H1 (cell line): ENCODE measurements at regions not wholly inside any gene's neighbourhood (a gene's known extent, or its start where the extent isn't known, plus 50 kb on each side); places are given as distances from the start of the nearest gene placed in this dataset.

Experiments
- CTCF ChIA-PET: fragments of 300-600 bp; sonication (Branson Sonifier 250); formaldehyde crosslinking; loops from one replicate; lab custom pipeline; 2021; ENCODE audit not compliant: partially characterized antibody; lab: Charles Lee
- POLR2A ChIA-PET: fragments of 300-600 bp; sonication (Branson Sonifier 250); formaldehyde crosslinking; loops from one replicate; lab custom pipeline; 2021; ENCODE audit warnings: inconsistent platforms; ENCODE audit not compliant: partially characterized antibody; lab: Charles Lee
- DNase-seq, 2 experiments: peaks; one replicate each; pipeline versions ENCODE4 v3.0.0 to v3.0.0-alpha.2; 2010 to 2022; ENCODE audit warnings: low spot score in 2 of 2, low read depth in 1 of 2, mixed read lengths in 1 of 2
- FAIRE-seq: peaks from 2 replicates; lab custom pipeline; 2011; peaks lifted over from hg19 to GRCh38; lab: Jason Lieb, UNC
- H2AFZ ChIP-seq: 2 replicates; pipeline ENCODE4 v1.8.1; 2012; ENCODE audit warnings: low read length, inconsistent platforms
- H2AK5ac ChIP-seq: 2 replicates; pipeline ENCODE4 v1.6.1; 2013; ENCODE audit warnings: low read depth, low read length
- H2BK120ac ChIP-seq: replicated peaks from 2 replicates; pipeline ENCODE3; 2013; ENCODE audit warnings: low read depth, low read length, inconsistent platforms
- H2BK12ac ChIP-seq: 2 replicates; pipeline ENCODE4 v1.6.1; 2013; ENCODE audit warnings: low read depth, low read length
- H2BK15ac ChIP-seq: 2 replicates; pipeline ENCODE4 v1.6.1; 2013; ENCODE audit warnings: low read length
- H2BK20ac ChIP-seq: 2 replicates; pipeline ENCODE4 v1.6.1; 2013; ENCODE audit warnings: low read length
- H2BK5ac ChIP-seq: 2 replicates; pipeline ENCODE4 v1.6.1; 2013; ENCODE audit warnings: low read depth, low read length
- H3K14ac ChIP-seq: 2 replicates; pipeline ENCODE4 v1.6.1; 2013; ENCODE audit warnings: inconsistent platforms; ENCODE audit not compliant: insufficient read length
- H3K18ac ChIP-seq: 2 replicates; pipeline ENCODE4 v1.6.1; 2013; ENCODE audit warnings: low read length; ENCODE audit errors: extremely low read depth
- H3K23ac ChIP-seq: 2 replicates; pipeline ENCODE4 v1.6.1; 2013; ENCODE audit warnings: inconsistent platforms; ENCODE audit not compliant: insufficient read length
- H3K23me2 ChIP-seq: 2 replicates; pipeline ENCODE4 v1.6.1; 2013; ENCODE audit warnings: low read depth, low read length
- H3K27ac ChIP-seq: 2 replicates; pipeline ENCODE4 v1.6.1; 2011; ENCODE audit warnings: low read depth, low read length, inconsistent platforms
- H3K27me3 ChIP-seq, 4 experiments: replicated peaks in 1 of 4; 1 replicate in 1 of 4; 2 replicates in 3 of 4; pipeline versions ENCODE4 v1.6.1 to v1.8.1; 2011 to 2013; ENCODE audit warnings: low read length in 3 of 4, mild to moderate bottlenecking in 3 of 4, inconsistent platforms in 2 of 4, mixed read lengths in 2 of 4, moderate library complexity in 1 of 4; ENCODE audit not compliant: control insufficient read depth in 3 of 4, insufficient read depth in 3 of 4; ENCODE audit errors: extremely low read depth in 1 of 4
- H3K36me3 ChIP-seq, 4 experiments: 2 replicates each; pipeline versions ENCODE4 v1.6.1 to v1.8.1; 2011 to 2013; ENCODE audit warnings: mild to moderate bottlenecking in 4 of 4, low read length in 3 of 4, moderate library complexity in 2 of 4, control low read depth in 1 of 4, inconsistent platforms in 1 of 4; ENCODE audit not compliant: insufficient read depth in 4 of 4, control insufficient read depth in 2 of 4
- H3K4ac ChIP-seq: replicated peaks from 2 replicates; pipeline ENCODE3; 2013; ENCODE audit warnings: low read length, low read depth, mixed read lengths, inconsistent platforms; ENCODE audit not compliant: insufficient read length
- H3K4me1 ChIP-seq, 4 experiments: replicated peaks in 1 of 4; 1 replicate in 1 of 4; 2 replicates in 3 of 4; pipeline versions ENCODE4 v1.6.1 to v1.8.1; 2011 to 2013; ENCODE audit warnings: low read length in 3 of 4, inconsistent platforms in 2 of 4, mixed read lengths in 1 of 4; ENCODE audit not compliant: insufficient read depth in 4 of 4, control insufficient read depth in 3 of 4
- H3K4me2 ChIP-seq, 2 experiments: 2 replicates each; pipeline versions ENCODE4 v1.6.1 to v1.8.1; 2011 to 2013; ENCODE audit warnings: low read depth in 2 of 2, low read length in 2 of 2, control low read depth in 1 of 2, inconsistent platforms in 1 of 2, mild to moderate bottlenecking in 1 of 2; ENCODE audit not compliant: insufficient read depth in 1 of 2
- H3K4me3 ChIP-seq, 4 experiments: fragments of 200-600, 300-600 bp in 1 of 4; sonication (generic), shearing (Covaris generic), sonication (Bioruptor Twin) in 1 of 4; 2 replicates each; pipeline versions ENCODE4 v1.5.1 to v1.8.1; 2011 to 2016; ENCODE audit warnings: low read length in 4 of 4, low read depth in 3 of 4, control low read depth in 2 of 4, inconsistent platforms in 2 of 4, mild to moderate bottlenecking in 2 of 4, mixed read lengths in 1 of 4, moderate library complexity in 1 of 4; ENCODE audit not compliant: insufficient read depth in 2 of 4; ENCODE audit errors: extremely low read depth in 1 of 4
- H3K56ac ChIP-seq: replicated peaks from 2 replicates; pipeline ENCODE3; 2013; ENCODE audit warnings: low read depth, mild to moderate bottlenecking, mixed read lengths, low read length, inconsistent platforms; ENCODE audit not compliant: insufficient read length
- H3K79me1 ChIP-seq: 2 replicates; pipeline ENCODE4 v1.6.1; 2013; ENCODE audit warnings: low read depth, low read length, control low read depth
- H3K79me2 ChIP-seq, 2 experiments: 2 replicates each; pipeline versions ENCODE4 v1.6.1 to v1.8.1; 2012 to 2013; ENCODE audit warnings: low read length in 2 of 2, mild to moderate bottlenecking in 2 of 2, inconsistent platforms in 1 of 2; ENCODE audit not compliant: insufficient read depth in 2 of 2, control insufficient read depth in 1 of 2
- H3K9ac ChIP-seq, 4 experiments: replicated peaks in 1 of 4; 1 replicate in 1 of 4; 2 replicates in 3 of 4; pipeline versions ENCODE4 v1.6.1 to v1.8.1; 2011 to 2013; ENCODE audit warnings: low read depth in 3 of 4, low read length in 3 of 4, control low read depth in 2 of 4, mild to moderate bottlenecking in 2 of 4, moderate library complexity in 2 of 4, inconsistent platforms in 1 of 4; ENCODE audit errors: extremely low read depth in 1 of 4
- H3K9me3 ChIP-seq, 2 experiments: 2 replicates each; pipeline versions ENCODE4 v1.6.1 to v1.8.1; 2012 to 2013; ENCODE audit warnings: mild to moderate bottlenecking in 2 of 2, moderate library complexity in 2 of 2, control low read depth in 1 of 2, inconsistent platforms in 1 of 2, low read depth in 1 of 2, low read length in 1 of 2, mixed read lengths in 1 of 2; ENCODE audit not compliant: insufficient read depth in 2 of 2
- H4K20me1 ChIP-seq, 2 experiments: replicated peaks in 1 of 2; 2 replicates each; pipeline versions ENCODE3 to v1.8.1; 2011 to 2013; ENCODE audit warnings: inconsistent platforms in 2 of 2, low read length in 2 of 2, mild to moderate bottlenecking in 1 of 2; ENCODE audit not compliant: insufficient read depth in 2 of 2, control insufficient read depth in 1 of 2
- H4K5ac ChIP-seq: 2 replicates; pipeline ENCODE4 v1.6.1; 2013; ENCODE audit warnings: low read length, low read depth, mixed read lengths, inconsistent platforms; ENCODE audit not compliant: insufficient read length
- H4K8ac ChIP-seq: 2 replicates; pipeline ENCODE4 v1.8.0; 2013; ENCODE audit warnings: mild to moderate bottlenecking, moderate library complexity, low read length, inconsistent platforms; ENCODE audit not compliant: insufficient read depth; ENCODE audit errors: extremely low read depth
- H4K91ac ChIP-seq: replicated peaks from 2 replicates; pipeline ENCODE3; 2013; ENCODE audit warnings: low read length, mixed read lengths, inconsistent platforms; ENCODE audit not compliant: insufficient read length
- CBX5 ChIP-seq: fragments of 300-800, 300-1000 bp; sonication (generic); IDR thresholded peaks from 2 replicates; pipeline ENCODE4 v1.7.1; 2016; ENCODE audit warnings: antibody characterized with exemption, low read length, low read depth
- FOSL1 ChIP-seq: IDR thresholded peaks from 2 replicates; pipeline ENCODE4 v1.6.1; 2011; ENCODE audit warnings: mild to moderate bottlenecking, low read depth, low read length, moderate library complexity; ENCODE audit not compliant: insufficient read depth
- NRF1 ChIP-seq: IDR thresholded peaks from 2 replicates; pipeline ENCODE4 v1.6.1; 2011; ENCODE audit warnings: mild to moderate bottlenecking, low read depth, low read length, improper control_type of control experiment
- SP1 ChIP-seq: IDR thresholded peaks from 2 replicates; pipeline ENCODE4 v1.6.1; 2011; ENCODE audit warnings: low read depth, low read length
- SP4 ChIP-seq: IDR thresholded peaks from 2 replicates; pipeline ENCODE4 v1.6.1; 2012; ENCODE audit warnings: low read length, inconsistent platforms
- SRF ChIP-seq: IDR thresholded peaks from 2 replicates; pipeline ENCODE4 v1.6.1; 2011; ENCODE audit warnings: mild to moderate bottlenecking, low read depth, low read length, moderate library complexity
- TAF1 ChIP-seq: IDR thresholded peaks from 2 replicates; pipeline ENCODE4 v1.6.1; 2011; ENCODE audit warnings: mild to moderate bottlenecking, low read depth, low read length
- WGBS, 2 experiments: shearing (Covaris generic) in 1 of 2; methylation state at CpG; one replicate each; pipeline versions ENCODE4 v1.1.6 to v1.1.7; 2013 to 2015; ENCODE audit warnings: low lambda C conversion rate in 2 of 2, mixed read lengths in 2 of 2, inconsistent platforms in 1 of 2, low coverage in 1 of 2, missing lambda C conversion rate in 1 of 2; ENCODE audit not compliant: insufficient replicate concordance in 2 of 2, insufficient coverage in 1 of 2, insufficient read length in 1 of 2; ENCODE audit errors: extremely low coverage in 1 of 2, missing lambda C conversion rate in 1 of 2; 5-methylcytosine and 5-hydroxymethylcytosine counted together

GRCh38 chr14:104442107-104442551, 137.4 kb upstream of the C14orf180 start:
- POLR2A ChIA-PET: no interaction called here
- Histone ChIP-seq H3K4me1 (peaks cover 0 to 13% (median 9%) of the 10 kb centered on the region in 4 experiments; a peak in 6 of 7 replicates), H3K23me2 (peaks cover 6% of the 10 kb centered on the region; the same call in 1 of the 2 replicates), H3K36me3 (no peaks in the 10 kb centered on the region), H3K23ac (no peak overlapping the region), H3K14ac (no peak overlapping the region), H3K4ac (no peak overlapping the region), H3K4me2 (no peak overlapping the region), H3K9me3 (no peaks in the 10 kb centered on the region), H4K8ac (no peak overlapping the region), H2BK20ac (no peak overlapping the region), H2AK5ac (no peak overlapping the region; the same call in 1 of the 2 replicates), H2BK120ac (no peak overlapping the region), H3K79me2 (no peaks in the 10 kb centered on the region), H3K18ac (peak overlapping the region; percentile 51; the same call in 1 of the 2 replicates), H4K20me1 (peaks cover 0 to 3% of the 10 kb centered on the region in 2 experiments), H2BK15ac (no peak overlapping the region), H3K79me1 (no peaks in the 10 kb centered on the region), H3K27me3 (no peaks in the 10 kb centered on the region), H2AFZ (no peak overlapping the region), H4K5ac (no peak overlapping the region), H3K56ac (no peak overlapping the region), H3K9ac (no peak overlapping the region), H2BK5ac (no peak overlapping the region), H2BK12ac (peak overlapping the region; percentile 28; the same call in 1 of the 2 replicates), H4K91ac (no peak overlapping the region), H3K27ac (no peak overlapping the region; the same call in 1 of the 2 replicates), H3K4me3 (no peak overlapping the region)
- TF ChIP-seq SRF: no peak
- no peak for TF ChIP-seq CBX5
- TF ChIP-seq SP1: no peak
- TF ChIP-seq SP4: no peak
- TF ChIP-seq NRF1: no peak
- no peak for TF ChIP-seq TAF1
- TF ChIP-seq FOSL1: no peak
- FAIRE-seq: no peak
- peak in 1 of 2 experiments; percentile 45 for DNase-seq
- CTCF ChIA-PET: interaction anchor here (1.0 to 4.0 kb wide), 7 partner anchors 16 to 251 kb away, joined by 3 to 17 read pairs (median 4); no protein-coding TSS in a partner anchor
- WGBS, 2 experiments: 88% methylated on average over 8 of the region's 19 CpGs; no CpG with 5 or more reads in 1 of the 2 experiments
